H1 (cell line): ENCODE measurements at regions not wholly inside any gene's neighbourhood (a gene's known extent, or its start where the extent isn't known, plus 50 kb on each side); places are given as distances from the start of the nearest gene placed in this dataset.

Source experiments
- CREB1 ChIP-seq: IDR thresholded peaks from 2 replicates; pipeline ENCODE4 v1.6.1; 2012; ENCODE audit warnings: inconsistent platforms
- RFX5 ChIP-seq: IDR thresholded peaks from 2 replicates; pipeline ENCODE4 v1.6.1; 2011; ENCODE audit warnings: low read depth, low read length, improper control_type of control experiment, borderline replicate concordance
- SAP30 ChIP-seq: fragments of 300-600 bp; sonication (generic); IDR thresholded peaks from 2 replicates; pipeline ENCODE4 v1.7.1; 2012; ENCODE audit warnings: low read length, moderate library complexity, mild to moderate bottlenecking, inconsistent platforms; ENCODE audit not compliant: insufficient read depth, insufficient replicate concordance
- SP4 ChIP-seq: IDR thresholded peaks from 2 replicates; pipeline ENCODE4 v1.6.1; 2012; ENCODE audit warnings: low read length, inconsistent platforms
- TBP ChIP-seq: IDR thresholded peaks from 2 replicates; pipeline ENCODE4 v1.6.1; 2011; ENCODE audit warnings: low read depth, low read length, improper control_type of control experiment

DNA sequence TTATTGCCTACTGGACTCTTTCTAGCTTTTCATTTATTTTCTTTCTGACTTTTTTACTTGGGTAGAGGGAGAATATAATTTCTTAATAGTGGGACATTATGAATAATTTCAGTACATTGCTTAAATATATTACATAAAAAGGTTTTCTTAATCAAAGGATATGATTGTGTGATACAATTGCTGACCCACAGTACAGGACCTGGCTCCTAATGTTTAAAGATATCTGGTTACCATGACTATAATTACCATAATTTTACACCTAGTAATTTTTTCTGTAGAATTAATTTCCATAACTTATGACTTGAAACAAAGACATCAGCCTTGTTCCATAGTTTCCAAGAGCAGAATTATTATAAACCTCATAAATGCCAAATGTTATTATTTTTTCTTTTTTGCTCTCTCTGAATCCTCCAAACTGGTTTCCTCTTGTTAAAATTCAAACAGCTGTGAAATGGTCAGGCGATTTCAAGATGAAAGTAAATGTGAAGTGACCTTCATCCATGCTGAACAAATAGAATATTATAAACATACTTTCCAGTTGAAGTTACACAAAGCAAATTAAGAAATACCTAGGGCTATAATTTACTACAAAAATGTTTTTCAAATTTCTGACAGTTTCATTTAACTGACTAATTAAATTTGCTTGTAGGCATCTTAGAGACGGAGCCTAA lies 301.2 kb upstream of the TYRP1 start (continued):
- no peak for TF ChIP-seq SAP30
- no peak for TF ChIP-seq RFX5
- TF ChIP-seq TBP = no peak
- TF ChIP-seq SP4 = no peak
- TF ChIP-seq CREB1 = no peak
